WTC11 (cell line): ENCODE measurements at regions not wholly inside any gene's neighbourhood (a gene's known extent, or its start where the extent isn't known, plus 50 kb on each side); places are given as distances from the start of the nearest gene placed in this dataset.

ENCODE experiments used
- ATAC-seq: fragments of 200-7000 bp; cut with Tn5 transposase; 2 replicates; pipeline ENCODE4 v1.10.0; 2021; ENCODE audit warnings: mild to moderate bottlenecking, moderate library complexity
- CTCF ChIA-PET: fragments of 300-600 bp; sonication (Branson Sonifier 250); formaldehyde crosslinking; loops from one replicate; lab custom pipeline; 2021; ENCODE audit warnings: antibody characterized with exemption; lab: Charles Lee
- POLR2A ChIA-PET: fragments of 350-600 bp; sonication (Branson Sonifier 250); formaldehyde crosslinking; loops from one replicate; lab custom pipeline; 2021; ENCODE audit warnings: antibody characterized with exemption; lab: Charles Lee
- DNase-seq: peaks from one replicate; pipeline ENCODE4 v3.0.0; 2021; ENCODE audit warnings: low spot score
- H3K27ac Mint-ChIP-seq: 2 replicates; pipeline ENCODE4 v1.8.0; 2021; ENCODE audit warnings: mixed read lengths
- H3K27me3 Mint-ChIP-seq: 2 replicates; pipeline ENCODE4 v1.8.0; 2021; ENCODE audit warnings: low read depth, mild to moderate bottlenecking, moderate library complexity, mixed read lengths
- H3K36me3 Mint-ChIP-seq: 2 replicates; pipeline ENCODE4 v1.8.0; 2021; ENCODE audit warnings: mixed read lengths
- H3K4me1 Mint-ChIP-seq: 2 replicates; pipeline ENCODE4 v1.8.0; 2022; ENCODE audit warnings: mixed read lengths
- H3K4me3 Mint-ChIP-seq: 2 replicates; pipeline ENCODE4 v1.8.0; 2021; ENCODE audit warnings: mild to moderate bottlenecking, moderate library complexity, mixed read lengths
- H3K9me3 Mint-ChIP-seq: 2 replicates; pipeline ENCODE4 v1.8.0; 2021; ENCODE audit warnings: mixed read lengths
- CDX4 ChIP-seq: fragments of 250-450 bp; sonication (Bioruptor Pico); IDR thresholded peaks from 2 replicates; pipeline ENCODE4 v1.9.0; 2021; ENCODE audit warnings: moderate library complexity, mild to moderate bottlenecking, inconsistent platforms, borderline replicate concordance
- CTCF ChIP-seq: fragments of 200-600 bp; IDR thresholded peaks from 2 replicates; pipeline ENCODE4 v1.8.0; 2022; ENCODE audit warnings: antibody characterized with exemption
- E2F4 ChIP-seq: sonication (generic); formaldehyde crosslinking; IDR thresholded peaks from 2 replicates; pipeline ENCODE4 v1.8.1; 2022; ENCODE audit warnings: low read depth, mild to moderate bottlenecking, moderate library complexity, missing genetic modification reagents, borderline replicate concordance
- EMX1 ChIP-seq: fragments of 250-450 bp; sonication (Bioruptor Pico); IDR thresholded peaks from 2 replicates; pipeline ENCODE4 v1.8.0; 2021; ENCODE audit warnings: mild to moderate bottlenecking
- ETV6 ChIP-seq: sonication (generic); formaldehyde crosslinking; IDR thresholded peaks from 2 replicates; pipeline ENCODE4 v1.8.1; 2022; ENCODE audit warnings: mild to moderate bottlenecking, missing genetic modification reagents
- HMGA2 ChIP-seq: fragments of 250-450 bp; sonication (Bioruptor Pico); IDR thresholded peaks from 2 replicates; pipeline ENCODE4 v1.4.0; 2021; ENCODE audit warnings: mild to moderate bottlenecking, moderate library complexity
- HMGXB4 ChIP-seq: sonication (generic); formaldehyde crosslinking; IDR thresholded peaks from 2 replicates; pipeline ENCODE4 v1.8.1; 2023; ENCODE audit warnings: mild to moderate bottlenecking, moderate library complexity, missing genetic modification reagents
- MXD4 ChIP-seq: fragments of 250-450 bp; sonication (Bioruptor Pico); IDR thresholded peaks from 2 replicates; pipeline ENCODE4 v1.8.0; 2021; ENCODE audit warnings: mild to moderate bottlenecking, moderate library complexity, borderline replicate concordance
- MYBL2 ChIP-seq: sonication (generic); formaldehyde crosslinking; IDR thresholded peaks from 2 replicates; pipeline ENCODE4 v1.8.1; 2023; ENCODE audit warnings: mild to moderate bottlenecking, moderate library complexity, missing genetic modification reagents
- PRDM15 ChIP-seq: sonication (generic); formaldehyde crosslinking; IDR thresholded peaks from 2 replicates; pipeline ENCODE4 v1.8.0; 2022; ENCODE audit warnings: missing genetic modification reagents
- PREB ChIP-seq: sonication (generic); formaldehyde crosslinking; IDR thresholded peaks from 2 replicates; pipeline ENCODE4 v1.8.1; 2022; ENCODE audit warnings: mild to moderate bottlenecking, missing genetic modification reagents, moderate library complexity, borderline replicate concordance
- SOX15 ChIP-seq: fragments of 250-450 bp; sonication (Bioruptor Pico); IDR thresholded peaks from 2 replicates; pipeline ENCODE4 v1.9.0; 2021; ENCODE audit warnings: mild to moderate bottlenecking
- USF1 ChIP-seq: sonication (generic); formaldehyde crosslinking; IDR thresholded peaks from 2 replicates; pipeline ENCODE4 v1.8.0; 2022; ENCODE audit warnings: mild to moderate bottlenecking, missing genetic modification reagents
- ZNF396 ChIP-seq: fragments of 250-450 bp; sonication (Bioruptor Pico); IDR thresholded peaks from 2 replicates; pipeline ENCODE4 v1.8.0; 2021; ENCODE audit warnings: mild to moderate bottlenecking, moderate library complexity, borderline replicate concordance
- ZNF423 ChIP-seq: fragments of 250-450 bp; sonication (Bioruptor Pico); IDR thresholded peaks from 2 replicates; pipeline ENCODE4 v2.1.2; 2022; ENCODE audit warnings: mild to moderate bottlenecking, moderate library complexity
- ZNF512 ChIP-seq: sonication (generic); formaldehyde crosslinking; IDR thresholded peaks from 2 replicates; pipeline ENCODE4 v1.8.1; 2022; ENCODE audit warnings: missing genetic modification reagents, borderline replicate concordance

GRCh38 chr5:174490728-174491127, 233.7 kb upstream of the MSX2 start (continued):
- no peak for TF ChIP-seq E2F4 (CRISPR knock-in tag)
- no peak for TF ChIP-seq ZNF512 (CRISPR knock-in tag)

- peak; percentile 90 for TF ChIP-seq PRDM15
- no peak for TF ChIP-seq CDX4 (CRISPR knock-in tag)
- peaks cover 2% of the 10 kb centered on the region; the same call in 1 of the 2 replicates for H3K9me3 Mint-ChIP-seq
- ChIA-PET CTCF (interaction anchor here (1.2 to 1.9 kb wide), 2 partner anchors 27 to 72 kb away, joined by 5 read pairs; no protein-coding TSS in a partner anchor), POLR2A (no interaction called here)
- no peak overlapping the region for H3K4me3 Mint-ChIP-seq
- ATAC-seq (no peak), DNase-seq (no peak)
- no peaks in the 10 kb centered on the region for H3K36me3 Mint-ChIP-seq
- no peaks in the 10 kb centered on the region for H3K27me3 Mint-ChIP-seq
- H3K27ac Mint-ChIP-seq: no peak overlapping the region
- 0 out of 2 replicates have a peak, but pooled peaks cover 3% of the 10 kb centered on the region for H3K4me1 Mint-ChIP-seq
These were observed 233.1 kb upstream of the MSX2 start for GRCh38 chr5:174491265-174491664.

- Mint-ChIP-seq H3K4me1 (0 out of 2 replicates have a peak, but pooled peaks cover 3% of the 10 kb centered on the region), H3K27ac (no peak overlapping the region), H3K9me3 (peaks cover under 1% of the 10 kb centered on the region), H3K36me3 (no peaks in the 10 kb centered on the region), H3K4me3 (no peak overlapping the region)
- POLR2A ChIA-PET: no interaction called here
- DNase-seq: no peak
- TF ChIP-seq USF1 (CRISPR knock-in tag): no peak
- no peak for TF ChIP-seq HMGXB4 (CRISPR knock-in tag)
- TF ChIP-seq ZNF396: no peak
- no peak for TF ChIP-seq MXD4 (CRISPR knock-in tag)
- TF ChIP-seq EMX1: no peak
- no peak for TF ChIP-seq HMGA2 (CRISPR knock-in tag)
- TF ChIP-seq CTCF: no peak
- no peak for TF ChIP-seq ETV6 (CRISPR knock-in tag)
- no peak for TF ChIP-seq PREB
- TF ChIP-seq SOX15 (CRISPR knock-in tag): no peak
- TF ChIP-seq ZNF423 (CRISPR knock-in tag): no peak
- TF ChIP-seq MYBL2 (CRISPR knock-in tag): no peak
- TF ChIP-seq, all 79 proteins: peak for 0
- no peak for ATAC-seq
- H3K27me3 Mint-ChIP-seq: no peaks in the 10 kb centered on the region
- CTCF ChIA-PET: interaction anchor here (1.2 to 1.9 kb wide), 2 partner anchors 27 to 72 kb away, joined by 5 read pairs; no protein-coding TSS in a partner anchor
These were observed 232.5 kb upstream of the MSX2 start for GRCh38 chr5:174491761-174492350.
